DOHH2 (cell line): ENCODE measurements at regions not wholly inside any gene's neighbourhood (a gene's known extent, or its start where the extent isn't known, plus 50 kb on each side); places are given as distances from the start of the nearest gene placed in this dataset.

ENCODE experiments used
- H3F3A ChIP-seq: fragments of 200-600 bp; sonication (generic), shearing (Covaris generic); 2 replicates; pipeline ENCODE4 v1.6.0; 2016; ENCODE audit warnings: antibody characterized with exemption, mild to moderate bottlenecking; ENCODE audit not compliant: control insufficient read depth, insufficient read depth
- H3K27ac ChIP-seq: fragments of 200-600 bp; sonication (generic); 2 replicates; pipeline ENCODE4 v1.5.1; 2014; ENCODE audit warnings: low read depth, mild to moderate bottlenecking, low read length, moderate library complexity
- H3K27me3 ChIP-seq: fragments of 200-600 bp; sonication (generic); 2 replicates; pipeline ENCODE4 v1.6.1; 2014; ENCODE audit warnings: mild to moderate bottlenecking, low read length, mixed read lengths; ENCODE audit not compliant: control insufficient read depth
- H3K36me3 ChIP-seq: fragments of 200-600 bp; sonication (generic); 2 replicates; pipeline ENCODE4 v1.6.1; 2014; ENCODE audit warnings: mild to moderate bottlenecking, low read length, moderate library complexity, mixed read lengths; ENCODE audit not compliant: control insufficient read depth
- H3K4me1 ChIP-seq: fragments of 200-600 bp; sonication (generic); 2 replicates; pipeline ENCODE4 v1.6.1; 2014; ENCODE audit warnings: mild to moderate bottlenecking, low read length, mixed read lengths; ENCODE audit not compliant: control insufficient read depth
- H3K4me2 ChIP-seq: fragments of 200-600 bp; sonication (generic); 2 replicates; pipeline ENCODE4 v1.6.0; 2014; ENCODE audit warnings: mild to moderate bottlenecking, low read length, moderate library complexity
- H3K4me3 ChIP-seq: fragments of 200-600 bp; sonication (generic); 2 replicates; pipeline ENCODE4 v1.5.1; 2014; ENCODE audit warnings: mild to moderate bottlenecking, low read length, mixed read lengths
- H3K79me2 ChIP-seq: fragments of 200-600 bp; sonication (generic); 2 replicates; pipeline ENCODE4 v1.6.1; 2014; ENCODE audit warnings: mild to moderate bottlenecking, low read length, mixed read lengths; ENCODE audit not compliant: control insufficient read depth
- H3K9me2 ChIP-seq: fragments of 200-600 bp; sonication (generic); replicated peaks from 2 replicates; pipeline ENCODE4 v1.6.1; 2014; ENCODE audit warnings: mild to moderate bottlenecking, low read length, mixed read lengths; ENCODE audit not compliant: control insufficient read depth
- H3K9me3 ChIP-seq: fragments of 200-600 bp; sonication (generic); 2 replicates; pipeline ENCODE4 v1.6.1; 2014; ENCODE audit warnings: antibody characterized with exemption, low read length, mixed read lengths; ENCODE audit not compliant: control insufficient read depth, insufficient read depth
- H4K20me1 ChIP-seq: fragments of 200-600 bp; sonication (generic); 2 replicates; pipeline ENCODE4 v1.6.0; 2014; ENCODE audit warnings: low read depth, mild to moderate bottlenecking, antibody characterized with exemption, low read length, moderate library complexity; ENCODE audit not compliant: control insufficient read depth, insufficient read depth
- CTCF ChIP-seq: fragments of 200-600 bp; sonication (generic); IDR thresholded peaks from one replicate; pipeline ENCODE4 v1.5.1; 2014; ENCODE audit warnings: antibody characterized with exemption, mild to moderate bottlenecking, low read depth, low read length; ENCODE audit not compliant: poor library complexity, severe bottlenecking
- EZH2phosphoT487 ChIP-seq: fragments of 200-600 bp; sonication (generic); IDR thresholded peaks from 2 replicates; pipeline ENCODE4 v1.6.1; 2017; ENCODE audit warnings: borderline replicate concordance, mild to moderate bottlenecking, antibody characterized with exemption, low read length, moderate library complexity, mixed read lengths

- Histone ChIP-seq H3K9me2 (no peaks in the 10 kb centered on the region), H3K4me2 (no peak overlapping the region), H3K4me3 (no peak overlapping the region), H3K36me3 (no peaks in the 10 kb centered on the region), H3K27ac (no peak overlapping the region), H3K27me3 (peaks cover 2% of the 10 kb centered on the region; the same call in 1 of the 2 replicates), H3F3A (no peaks in the 10 kb centered on the region), H3K4me1 (no peaks in the 10 kb centered on the region), H3K79me2 (no peaks in the 10 kb centered on the region), H3K9me3 (no peaks in the 10 kb centered on the region), H4K20me1 (no peaks in the 10 kb centered on the region)
- TF ChIP-seq CTCF (no peak), EZH2phosphoT487 (no peak)
Measured at GRCh38 chr10:7084280-7085005, 326.4 kb downstream of the SFMBT2 start.

- Histone ChIP-seq H3K36me3 (no peaks in the 10 kb centered on the region), H3F3A (no peaks in the 10 kb centered on the region), H3K9me3 (no peaks in the 10 kb centered on the region), H3K9me2 (no peaks in the 10 kb centered on the region), H3K79me2 (no peaks in the 10 kb centered on the region), H4K20me1 (no peaks in the 10 kb centered on the region), H3K27ac (no peak overlapping the region), H3K4me1 (no peaks in the 10 kb centered on the region), H3K27me3 (peaks cover 2% of the 10 kb centered on the region; the same call in 1 of the 2 replicates), H3K4me3 (no peak overlapping the region), H3K4me2 (no peak overlapping the region)
- TF ChIP-seq EZH2phosphoT487 (no peak), CTCF (no peak)
Measured at GRCh38 chr10:7082967-7083366, 327.9 kb downstream of the SFMBT2 start.

GRCh38 chr10:7077880-7078279 is 333.0 kb downstream of the SFMBT2 start:
- H3K36me3 ChIP-seq = no peaks in the 10 kb centered on the region
- 0 out of 2 replicates have a peak, but pooled peaks cover 2% of the 10 kb centered on the region for H3K27me3 ChIP-seq
- H3K4me2 ChIP-seq = no peak overlapping the region
- no peaks in the 10 kb centered on the region for H3K79me2 ChIP-seq
- no peaks in the 10 kb centered on the region for H3K9me2 ChIP-seq
- no peak overlapping the region for H3K27ac ChIP-seq
- H3K4me1 ChIP-seq = no peaks in the 10 kb centered on the region
- no peak for TF ChIP-seq EZH2phosphoT487
- no peak for TF ChIP-seq CTCF
- H4K20me1 ChIP-seq = no peaks in the 10 kb centered on the region
- no peaks in the 10 kb centered on the region for H3F3A ChIP-seq
- H3K4me3 ChIP-seq = no peak overlapping the region
- no peaks in the 10 kb centered on the region for H3K9me3 ChIP-seq
